DLD1 (cell line): ENCODE measurements at regions not wholly inside any gene's neighbourhood (a gene's known extent, or its start where the extent isn't known, plus 50 kb on each side); places are given as distances from the start of the nearest gene placed in this dataset.
"Not testable (repeated sequence)": the region's sequence is repeated elsewhere in the genome, so short reads cannot be mapped to it uniquely, and the experiment has no call there.

Experiments
- in situ Hi-C: cut with HindIII; loops from 2 replicates; pipeline ENCODE4 v1.10.0; 2017; ENCODE audit warnings: low sequenced_read_pairs

GRCh38 chr5:63230754-63231153, 652.1 kb downstream of the LRRC70 start:
- in situ Hi-C loops, result no loop called here

GRCh38 chr5:63228154-63228553, 649.5 kb downstream of the LRRC70 start:
- in situ Hi-C loops, result no loop called here

GRCh38 chr5:63220244-63220643, 641.6 kb downstream of the LRRC70 start:
- in situ Hi-C loops, result no loop called here

GRCh38 chr5:63217422-63217821, 638.8 kb downstream of the LRRC70 start:
- in situ Hi-C loops, result no loop called here

- in situ Hi-C loops, result no loop called here
These were observed 634.6 kb downstream of the LRRC70 start for GRCh38 chr5:63213256-63213655.

GRCh38 chr5:63211448-63212132, 633.0 kb downstream of the LRRC70 start:
- in situ Hi-C loops, result no loop called here

GRCh38 chr5:63205976-63206375, 627.4 kb downstream of the LRRC70 start:
- in situ Hi-C loops, result no loop called here

GRCh38 chr5:63201738-63202137, 623.1 kb downstream of the LRRC70 start:
- in situ Hi-C loops, result no loop called here

GRCh38 chr5:63194126-63194525, 615.5 kb downstream of the LRRC70 start:
- in situ Hi-C loops, result no loop called here

GRCh38 chr5:63180190-63180589, 601.6 kb downstream of the LRRC70 start:
- in situ Hi-C loops, result not testable (repeated sequence)

- in situ Hi-C loops, result no loop called here
These were observed 597.2 kb downstream of the LRRC70 start for GRCh38 chr5:63175850-63176249.

- in situ Hi-C loops, result no loop called here
These were observed 591.9 kb downstream of the LRRC70 start for GRCh38 chr5:63170486-63170885.

- in situ Hi-C loops, result no loop called here
These were observed 586.4 kb downstream of the LRRC70 start for GRCh38 chr5:63164838-63165535.

GRCh38 chr5:63164339-63164738, 585.7 kb downstream of the LRRC70 start:
- in situ Hi-C loops, result no loop called here

GRCh38 chr5:63155310-63155631, 576.7 kb downstream of the LRRC70 start:
- in situ Hi-C loops, result no loop called here

GRCh38 chr5:63154476-63155309, 576.1 kb downstream of the LRRC70 start:
- in situ Hi-C loops, result no loop called here

- in situ Hi-C loops, result no loop called here
These were observed 574.3 kb downstream of the LRRC70 start for GRCh38 chr5:63152871-63153270.

- in situ Hi-C loops, result no loop called here
These were observed 566.5 kb downstream of the LRRC70 start for GRCh38 chr5:63145167-63145566.

- in situ Hi-C loops, result no loop called here
These were observed 563.0 kb downstream of the LRRC70 start for GRCh38 chr5:63141591-63141990.

GRCh38 chr5:63135291-63135690, 556.7 kb downstream of the LRRC70 start:
- in situ Hi-C loops, result no loop called here

GRCh38 chr5:63131626-63132285, 553.1 kb downstream of the LRRC70 start:
- in situ Hi-C loops, result no loop called here
